Renal cortex interstitium (tissue), 11 donors: ENCODE measurements at regions not wholly inside any gene's neighbourhood (a gene's known extent, or its start where the extent isn't known, plus 50 kb on each side); places are given as distances from the start of the nearest gene placed in this dataset.
A peak's percentile ranks its signal among the peaks of the same experiment; 100 is the strongest.
"Not testable (repeated sequence)": the region's sequence is repeated elsewhere in the genome, so short reads cannot be mapped to it uniquely, and the experiment has no call there.

Source experiments
- DNase-seq, 11 donors: peaks; one replicate each; pipeline ENCODE4 v3.0.0-alpha.2; 2013; ENCODE audit warnings: low read depth in 9 of 11, low spot score in 4 of 11; ENCODE audit errors: extremely low read depth in 1 of 11

DNA sequence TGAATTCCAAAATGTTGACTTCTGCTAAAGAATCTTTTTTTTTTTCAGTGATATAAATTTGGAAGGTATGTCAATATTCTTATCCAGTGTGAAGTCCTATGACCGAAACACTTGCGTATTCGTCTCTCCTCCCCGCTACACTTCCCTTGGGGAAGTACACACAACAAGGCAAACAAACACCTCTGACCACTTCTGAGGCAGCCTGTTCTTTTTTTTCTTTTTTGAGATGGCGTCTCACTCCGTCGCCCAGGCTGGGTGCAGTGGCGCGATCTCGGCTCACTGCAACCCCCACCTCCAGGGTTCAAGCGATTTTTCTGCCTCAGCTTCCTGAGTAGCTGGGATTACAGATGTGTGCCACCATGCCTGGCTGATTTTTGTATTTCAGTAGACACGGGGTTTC, 78.1 kb upstream of the DHRSX start:
- no peak for DNase-seq

DNA sequence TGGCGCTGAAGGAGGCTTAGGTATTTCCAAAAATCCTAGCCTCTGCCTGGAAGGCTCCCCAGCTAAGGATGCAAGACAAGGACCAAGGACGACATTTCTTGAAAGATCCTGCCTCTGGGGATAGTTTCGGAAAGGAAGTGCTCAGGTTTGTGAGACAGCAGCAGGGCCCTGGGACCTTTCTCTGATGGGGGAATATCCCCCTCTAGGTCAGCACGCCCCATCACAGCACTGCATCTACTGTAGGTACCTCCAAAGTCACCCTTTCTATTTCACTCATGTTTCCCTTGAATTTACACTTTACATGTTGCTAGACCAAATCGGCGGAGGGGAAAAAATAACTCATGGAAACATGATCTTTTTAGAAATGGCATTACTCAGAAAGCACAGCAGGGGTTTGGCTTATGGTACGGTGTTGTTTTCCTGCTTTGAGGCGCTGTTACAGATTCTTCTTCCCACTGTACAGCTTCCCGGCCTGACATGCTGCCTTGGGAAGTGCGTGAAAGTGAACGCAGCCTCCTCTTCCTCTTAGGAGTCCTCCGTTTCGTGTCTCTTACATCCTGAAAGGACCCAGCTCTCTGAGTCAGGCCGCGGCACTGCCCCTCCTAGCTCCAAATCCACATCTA, 77.2 kb upstream of the DHRSX start:
- no peak for DNase-seq

- no peak for DNase-seq
Observed at GRCh38 chrX:2576793-2577192, 76.0 kb upstream of the DHRSX start.

DNA sequence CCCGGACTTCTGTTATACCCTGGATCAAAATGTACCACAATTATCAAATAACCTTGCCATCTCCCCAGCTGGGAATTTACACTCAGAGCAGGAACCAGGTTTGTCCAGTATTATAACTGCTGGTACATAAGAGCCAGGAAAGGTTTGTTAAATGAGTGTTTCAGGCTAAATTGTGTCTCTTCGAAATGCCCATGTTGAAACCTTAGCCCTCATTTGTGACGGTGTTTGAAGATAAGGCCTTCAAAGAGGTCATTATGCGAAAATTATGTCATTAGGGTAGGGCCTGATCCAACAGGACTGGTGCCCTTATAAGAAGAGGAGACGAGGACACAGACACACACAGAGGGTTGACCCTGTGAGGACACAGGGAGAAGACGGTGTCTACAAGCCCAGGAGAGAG, 73.5 kb upstream of the DHRSX start:
- no peak for DNase-seq

DNA sequence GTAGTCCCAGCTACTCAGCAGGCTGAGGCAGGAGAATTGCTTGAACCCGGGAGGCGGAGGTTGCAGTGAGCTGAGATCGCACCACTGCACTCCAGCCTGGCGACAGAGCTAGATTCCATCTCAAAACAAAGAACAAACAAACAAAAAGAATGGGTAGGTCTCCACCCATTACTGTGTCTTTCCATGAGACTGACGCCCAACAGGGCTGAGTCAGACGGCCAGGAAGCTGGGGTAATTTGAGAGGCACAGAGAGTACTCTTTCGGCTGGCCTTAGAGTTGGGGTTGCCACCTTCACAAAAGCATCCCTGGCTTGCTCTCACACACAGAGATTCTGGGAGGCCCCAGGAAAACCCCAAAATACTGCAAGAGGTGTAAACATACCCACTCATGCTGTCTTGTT, 72.0 kb upstream of the DHRSX start:
- no peak for DNase-seq

DNA sequence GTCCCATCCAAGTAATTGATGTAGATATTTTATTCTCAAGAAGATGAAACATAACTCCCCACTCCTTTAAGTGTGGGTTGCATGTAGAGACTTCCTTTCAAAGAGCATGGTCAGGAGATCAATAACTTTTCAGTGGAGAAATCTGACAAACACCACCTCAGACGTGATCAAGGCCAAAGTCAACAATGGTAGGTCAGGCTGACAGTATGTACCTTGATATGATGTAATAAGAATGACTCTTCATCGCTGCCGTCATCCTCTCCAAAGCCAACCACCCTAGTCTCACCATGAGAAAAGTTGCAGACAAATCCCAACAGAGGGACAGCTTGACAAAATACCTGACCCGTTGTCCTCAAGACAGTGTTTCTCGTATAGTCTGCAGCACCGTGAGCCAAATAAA, 67.3 kb upstream of the DHRSX start:
- DNase-seq: no peak

DNA sequence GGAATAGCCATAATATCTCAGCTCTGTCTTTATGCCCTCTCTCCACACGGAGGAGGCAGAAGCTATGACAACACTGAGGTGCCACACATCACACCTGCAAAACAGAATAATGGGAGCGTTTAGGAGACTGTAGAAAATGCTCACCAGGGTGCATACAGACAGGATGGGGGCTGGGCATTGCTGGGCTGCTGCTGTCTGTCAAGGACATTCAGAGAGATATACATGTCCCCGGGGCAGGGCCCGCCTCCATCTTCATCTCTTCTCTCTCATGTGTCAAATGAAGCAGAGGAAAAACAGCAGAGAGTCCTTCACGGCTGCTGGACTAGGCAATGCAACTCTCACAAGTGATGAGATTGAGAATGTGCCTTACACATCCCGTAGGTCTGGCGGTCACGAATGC, 65.3 kb upstream of the DHRSX start:
- no peak for DNase-seq

GRCh38 chrX:2561456-2561855, 60.7 kb upstream of the DHRSX start:
- no peak for DNase-seq

GRCh38 chrX:2559124-2559523, 58.3 kb upstream of the DHRSX start:
- no peak for DNase-seq

- DNase-seq: no peak
Observed at GRCh38 chrX:2554891-2555290, 54.1 kb upstream of the DHRSX start.

DNA sequence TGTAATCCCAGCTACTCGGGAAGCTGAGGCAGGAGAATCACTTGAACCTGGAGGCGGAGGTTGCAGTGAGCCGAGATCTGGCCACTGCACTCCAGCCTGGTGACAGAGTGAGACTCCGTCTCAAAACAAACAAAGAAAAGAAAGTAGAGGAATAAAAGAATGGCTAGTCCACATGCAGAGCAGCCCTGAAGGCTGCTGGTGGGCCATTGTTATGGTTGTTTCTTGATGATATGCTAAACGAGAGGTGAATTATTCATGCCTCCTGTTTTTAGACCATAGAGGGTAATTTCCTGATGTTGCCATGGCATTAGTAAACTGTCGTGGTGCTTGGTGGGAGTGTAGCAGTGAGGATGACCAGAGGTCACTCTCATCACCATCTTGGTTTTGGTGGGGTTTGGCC, 53.3 kb upstream of the DHRSX start:
- not testable (repeated sequence) for DNase-seq

GRCh38 chrX:2552621-2553201, 51.9 kb upstream of the DHRSX start:
- DNase-seq: peak in 4 of 11 donors; percentile 16 to 58 (median 45)

- DNase-seq: no peak
Observed at GRCh38 chrX:2550328-2551020, 49.7 kb upstream of the DHRSX start.
